Activated CD4-positive, alpha-beta T cell treated with anti-CD3 and anti-CD28 coated beads, Interleukin-2, amount 10 ng/mL, durations not matched to agents 7 days and 5 days (primary cell): ENCODE measurements at regions not wholly inside any gene's neighbourhood (a gene's known extent, or its start where the extent isn't known, plus 50 kb on each side); places are given as distances from the start of the nearest gene placed in this dataset.
"Not testable (repeated sequence)": the region's sequence is repeated elsewhere in the genome, so short reads cannot be mapped to it uniquely, and the experiment has no call there.

Source experiments
- CTCF ChIA-PET: fragments of 350-600 bp; sonication (Branson Sonifier 250); formaldehyde crosslinking; loops from one replicate; lab custom pipeline; 2021; ENCODE audit warnings: antibody characterized with exemption; lab: Charles Lee
- POLR2A ChIA-PET: fragments of 350-600 bp; sonication (Branson Sonifier 250); formaldehyde crosslinking; loops from one replicate; lab custom pipeline; 2021; ENCODE audit warnings: antibody characterized with exemption; lab: Charles Lee
- DNase-seq: peaks from one replicate; pipeline ENCODE4 v3.0.0-alpha.2; 2020
- H3K27ac Mint-ChIP-seq: one replicate; pipeline ENCODE4 v1.8.0; 2021; ENCODE audit warnings: mild to moderate bottlenecking, moderate library complexity, mixed read lengths
- H3K27me3 Mint-ChIP-seq: one replicate; pipeline ENCODE4 v1.8.0; 2021; ENCODE audit warnings: mixed read lengths
- H3K36me3 Mint-ChIP-seq: one replicate; pipeline ENCODE4 v1.8.0; 2021; ENCODE audit warnings: low read depth, mixed read lengths
- H3K4me1 Mint-ChIP-seq: one replicate; pipeline ENCODE4 v1.8.0; 2021; ENCODE audit warnings: mixed read lengths
- H3K4me3 Mint-ChIP-seq: one replicate; pipeline ENCODE4 v1.8.0; 2021; ENCODE audit warnings: mild to moderate bottlenecking, moderate library complexity, mixed read lengths
- H3K9me3 Mint-ChIP-seq: one replicate; pipeline ENCODE4 v1.8.0; 2021; ENCODE audit warnings: mixed read lengths

GRCh38 chr6:74901576-74901975 lies 304.3 kb downstream of the COL12A1 start:
- H3K36me3 Mint-ChIP-seq, result no peaks in the 10 kb centered on the region
- H3K9me3 Mint-ChIP-seq, result peaks cover 7% of the 10 kb centered on the region
- no peak overlapping the region for H3K4me3 Mint-ChIP-seq
- H3K27me3 Mint-ChIP-seq, result no peaks in the 10 kb centered on the region
- POLR2A ChIA-PET, result no interaction called here
- no peak overlapping the region for H3K27ac Mint-ChIP-seq
- no peak for DNase-seq
- H3K4me1 Mint-ChIP-seq, result no peaks in the 10 kb centered on the region
- CTCF ChIA-PET, result no interaction called here

DNA sequence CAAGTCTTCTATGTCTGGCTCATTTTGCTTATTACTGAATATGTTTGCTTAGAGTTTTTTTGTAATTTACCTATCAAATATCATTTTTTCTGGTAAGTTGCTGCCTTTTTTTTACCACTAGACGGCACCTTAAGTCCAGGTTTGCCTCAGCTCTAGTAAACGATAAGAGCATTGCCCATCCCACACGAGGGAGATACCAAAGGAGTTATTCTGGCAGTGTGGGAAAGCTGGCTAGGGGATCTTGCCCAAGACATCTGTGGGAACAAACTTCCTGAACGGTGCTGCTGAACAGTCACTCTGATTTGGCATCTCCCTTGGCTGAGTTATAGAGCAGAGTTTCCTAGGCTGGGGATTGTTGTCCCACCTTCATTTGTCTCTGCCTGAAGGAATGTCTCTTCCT lies 306.4 kb downstream of the COL12A1 start:
- Mint-ChIP-seq H3K4me3 (no peak overlapping the region), H3K27ac (no peak overlapping the region), H3K36me3 (no peaks in the 10 kb centered on the region), H3K9me3 (peaks cover 4% of the 10 kb centered on the region), H3K4me1 (no peaks in the 10 kb centered on the region), H3K27me3 (no peaks in the 10 kb centered on the region)
- ChIA-PET CTCF (no interaction called here), POLR2A (no interaction called here)
- no peak for DNase-seq

DNA sequence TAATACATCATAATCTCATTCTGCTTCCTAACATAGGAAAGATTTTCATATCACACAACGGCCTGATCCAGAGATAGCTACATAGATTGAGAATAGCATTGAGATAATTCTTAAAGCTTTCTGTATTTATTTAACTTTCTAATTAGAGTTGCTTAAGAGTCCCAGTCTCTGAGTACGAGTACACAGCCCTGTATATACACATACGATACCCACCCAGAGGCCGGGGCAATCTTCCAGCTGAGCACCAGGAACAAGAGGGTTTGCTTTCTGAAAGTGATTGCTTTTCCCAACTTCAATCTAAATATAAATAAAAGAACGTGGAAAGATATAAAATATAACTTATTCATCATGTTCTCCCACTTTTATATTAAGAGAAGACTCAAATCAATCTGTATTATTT lies 313.8 kb downstream of the COL12A1 start:
- Mint-ChIP-seq H3K27me3 (no peaks in the 10 kb centered on the region), H3K36me3 (no peaks in the 10 kb centered on the region), H3K9me3 (peaks cover 2% of the 10 kb centered on the region), H3K4me1 (no peaks in the 10 kb centered on the region), H3K4me3 (no peak overlapping the region), H3K27ac (no peak overlapping the region)
- no peak for DNase-seq
- ChIA-PET POLR2A (no interaction called here), CTCF (no interaction called here)

- no peaks in the 10 kb centered on the region for H3K4me1 Mint-ChIP-seq
- peaks cover 2% of the 10 kb centered on the region for H3K9me3 Mint-ChIP-seq
- POLR2A ChIA-PET, result no interaction called here
- no peak overlapping the region for H3K27ac Mint-ChIP-seq
- H3K4me3 Mint-ChIP-seq, result no peak overlapping the region
- H3K36me3 Mint-ChIP-seq, result no peaks in the 10 kb centered on the region
- CTCF ChIA-PET, result no interaction called here
- H3K27me3 Mint-ChIP-seq, result no peaks in the 10 kb centered on the region
- DNase-seq, result no peak
Measured at GRCh38 chr6:74891349-74891831, 314.5 kb downstream of the COL12A1 start.

DNA sequence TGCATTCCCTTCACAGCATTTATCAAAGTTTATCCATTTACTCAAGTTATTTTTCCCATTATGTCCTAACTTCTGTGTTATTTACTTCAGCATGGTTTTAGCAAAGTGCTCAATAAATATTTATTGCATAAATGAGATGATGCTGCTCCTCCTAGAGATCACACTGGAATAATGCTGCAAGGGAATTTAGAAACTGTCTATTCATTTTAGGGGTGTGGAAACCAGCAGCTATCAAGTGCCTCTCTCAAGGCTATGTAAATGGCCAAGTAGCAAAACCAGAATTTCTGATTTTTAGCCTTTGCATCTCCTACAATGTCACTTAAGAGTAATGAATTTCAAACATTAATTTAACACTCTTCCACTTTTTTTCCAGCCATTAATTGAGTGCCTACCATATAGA lies 316.2 kb downstream of the COL12A1 start:
- ChIA-PET POLR2A (no interaction called here), CTCF (no interaction called here)
- DNase-seq, result no peak
- H3K27ac Mint-ChIP-seq, result no peak overlapping the region
- no peaks in the 10 kb centered on the region for H3K27me3 Mint-ChIP-seq
- H3K9me3 Mint-ChIP-seq, result peaks cover 2% of the 10 kb centered on the region
- no peaks in the 10 kb centered on the region for H3K36me3 Mint-ChIP-seq
- H3K4me1 Mint-ChIP-seq, result no peaks in the 10 kb centered on the region
- H3K4me3 Mint-ChIP-seq, result no peak overlapping the region

DNA sequence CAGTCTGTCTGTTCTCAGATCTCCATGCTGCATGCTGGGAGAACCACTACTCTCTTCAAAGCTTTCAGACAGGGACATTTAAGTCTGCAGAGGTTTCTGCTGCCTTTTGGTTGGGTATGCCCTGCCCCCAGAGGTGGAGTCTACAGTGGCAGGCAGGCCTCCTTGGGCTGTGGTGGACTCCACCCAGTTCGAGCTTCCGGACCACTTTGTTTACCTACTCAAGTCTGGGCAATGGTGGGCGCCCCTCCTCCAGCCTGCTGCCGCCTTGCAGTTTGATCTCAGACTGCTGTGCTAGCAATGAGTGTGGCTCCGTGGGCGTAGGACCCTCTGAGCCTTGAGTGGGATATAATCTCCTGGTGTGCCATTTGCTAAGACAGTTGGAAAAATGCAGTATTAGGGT lies 317.1 kb downstream of the COL12A1 start:
- POLR2A ChIA-PET, H3K9me3 Mint-ChIP-seq, H3K27me3 Mint-ChIP-seq, CTCF ChIA-PET, H3K4me3 Mint-ChIP-seq, H3K4me1 Mint-ChIP-seq, H3K36me3 Mint-ChIP-seq, DNase-seq, H3K27ac Mint-ChIP-seq: not testable (repeated sequence)

DNA sequence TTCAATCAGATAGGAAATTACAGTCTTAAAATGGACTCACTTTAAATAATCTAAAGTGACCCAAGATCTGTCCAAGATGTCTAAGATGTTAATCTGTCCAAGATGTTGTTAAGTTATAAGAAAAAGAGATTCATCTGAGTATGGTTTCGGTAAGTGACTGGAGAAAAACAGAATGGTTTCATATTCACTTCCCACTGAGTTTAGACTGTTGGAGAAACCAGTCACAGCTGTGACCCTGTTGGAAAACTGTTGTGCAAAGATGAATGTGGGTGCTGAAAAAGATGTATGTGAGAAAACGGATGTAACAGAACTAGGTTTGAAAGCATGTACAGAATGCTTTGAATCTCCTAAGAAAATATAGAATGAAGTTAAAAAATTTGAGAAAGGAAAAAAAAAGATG lies 325.9 kb downstream of the COL12A1 start:
- Mint-ChIP-seq H3K36me3 (no peaks in the 10 kb centered on the region), H3K4me1 (no peaks in the 10 kb centered on the region), H3K4me3 (no peak overlapping the region), H3K9me3 (no peaks in the 10 kb centered on the region), H3K27ac (no peak overlapping the region), H3K27me3 (no peaks in the 10 kb centered on the region)
- POLR2A ChIA-PET, result no interaction called here
- no peak for DNase-seq
- CTCF ChIA-PET, result no interaction called here

DNA sequence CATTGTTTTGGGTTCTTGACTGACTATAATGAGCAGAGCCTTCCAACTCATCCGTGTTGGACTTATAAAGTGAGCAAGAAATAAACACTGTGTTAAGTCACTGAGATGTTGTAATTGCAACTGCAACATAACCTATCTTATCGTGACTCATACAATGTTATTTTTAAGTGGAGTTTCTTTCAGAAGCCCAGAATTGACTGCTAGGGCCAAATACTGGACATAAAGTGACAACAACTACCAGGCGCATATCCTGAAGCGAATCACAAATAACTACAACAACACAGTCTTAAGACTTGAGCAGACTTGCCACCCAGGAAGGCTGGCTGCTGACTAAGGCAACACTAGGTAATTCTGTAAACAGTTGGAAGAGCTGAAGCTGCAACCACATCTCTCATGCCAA lies 326.6 kb downstream of the COL12A1 start:
- Mint-ChIP-seq H3K4me3 (no peak overlapping the region), H3K36me3 (no peaks in the 10 kb centered on the region), H3K27me3 (no peaks in the 10 kb centered on the region), H3K4me1 (no peaks in the 10 kb centered on the region), H3K9me3 (no peaks in the 10 kb centered on the region), H3K27ac (no peak overlapping the region)
- no peak for DNase-seq
- ChIA-PET POLR2A (no interaction called here), CTCF (no interaction called here)

GRCh38 chr6:74875193-74875592 lies 330.7 kb downstream of the COL12A1 start:
- CTCF ChIA-PET, result no interaction called here
- H3K4me3 Mint-ChIP-seq, result no peak overlapping the region
- no peaks in the 10 kb centered on the region for H3K4me1 Mint-ChIP-seq
- H3K27me3 Mint-ChIP-seq, result no peaks in the 10 kb centered on the region
- no peak for DNase-seq
- POLR2A ChIA-PET, result no interaction called here
- no peaks in the 10 kb centered on the region for H3K36me3 Mint-ChIP-seq
- H3K9me3 Mint-ChIP-seq, result peaks cover 4% of the 10 kb centered on the region
- H3K27ac Mint-ChIP-seq, result no peak overlapping the region

DNA sequence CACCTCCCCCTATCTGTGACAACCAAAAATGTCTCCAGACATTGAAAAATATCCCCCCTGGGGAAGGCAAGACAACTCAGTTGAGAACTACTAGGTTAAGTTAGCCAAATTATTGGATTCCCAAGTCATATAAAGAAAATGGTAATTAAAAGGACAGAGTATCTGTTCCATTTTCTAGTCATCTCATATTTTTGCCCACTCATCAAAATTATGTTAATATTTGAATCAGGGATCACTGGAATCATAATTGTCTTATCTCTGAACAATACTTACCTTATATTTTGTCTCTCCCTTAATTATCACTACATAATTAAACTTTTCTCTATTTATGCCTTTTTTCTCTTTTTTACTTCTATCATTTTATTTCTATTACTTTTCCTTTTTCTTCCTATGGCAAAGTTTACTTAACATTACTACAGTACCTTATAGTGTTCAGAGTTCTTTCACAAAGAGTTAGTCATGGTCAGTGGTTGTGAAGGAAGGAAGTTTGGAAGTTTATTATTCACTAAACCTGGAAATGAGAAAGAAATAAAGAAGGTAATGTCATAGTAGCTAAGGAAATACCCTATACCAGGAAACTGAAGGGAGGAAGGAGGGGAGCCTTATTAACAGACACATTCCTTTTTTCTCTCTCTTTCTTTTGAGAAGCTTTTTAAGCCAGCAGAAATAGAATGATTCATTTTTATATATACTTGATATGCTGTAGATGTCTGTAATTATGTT lies 332.9 kb downstream of the COL12A1 start:
- ChIA-PET CTCF (no interaction called here), POLR2A (no interaction called here)
- no peak overlapping the region for H3K27ac Mint-ChIP-seq
- no peaks in the 10 kb centered on the region for H3K27me3 Mint-ChIP-seq
- no peaks in the 10 kb centered on the region for H3K36me3 Mint-ChIP-seq
- H3K9me3 Mint-ChIP-seq, result peaks cover 4% of the 10 kb centered on the region
- DNase-seq, result no peak
- no peak overlapping the region for H3K4me3 Mint-ChIP-seq
- H3K4me1 Mint-ChIP-seq, result no peaks in the 10 kb centered on the region

DNA sequence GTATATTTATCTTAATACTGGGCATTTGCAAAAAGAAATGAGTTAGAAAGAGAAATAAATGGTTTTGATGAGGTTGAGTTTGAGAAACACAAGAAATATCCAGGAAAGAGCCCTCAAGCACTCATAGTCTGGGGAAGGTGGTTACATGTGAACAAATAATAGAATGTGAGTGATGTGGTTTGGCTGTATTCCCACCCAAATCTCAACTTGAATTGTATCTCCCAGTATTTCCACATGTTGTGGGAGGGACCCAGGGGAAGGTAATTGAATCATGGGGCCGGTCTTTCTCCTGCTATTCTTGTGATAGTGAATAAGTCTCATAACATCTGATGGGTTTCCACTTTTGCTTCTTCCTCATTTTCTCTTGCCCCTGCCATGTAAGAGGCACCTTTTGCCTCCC lies 334.1 kb downstream of the COL12A1 start:
- Mint-ChIP-seq H3K36me3 (no peaks in the 10 kb centered on the region), H3K4me1 (no peaks in the 10 kb centered on the region), H3K4me3 (no peak overlapping the region), H3K27me3 (no peaks in the 10 kb centered on the region), H3K27ac (no peak overlapping the region), H3K9me3 (peaks cover 9% of the 10 kb centered on the region)
- DNase-seq, result no peak
- ChIA-PET POLR2A (no interaction called here), CTCF (no interaction called here)

- Mint-ChIP-seq H3K27me3 (no peaks in the 10 kb centered on the region), H3K4me3 (no peak overlapping the region), H3K9me3 (peaks cover 9% of the 10 kb centered on the region), H3K4me1 (no peaks in the 10 kb centered on the region), H3K36me3 (no peaks in the 10 kb centered on the region), H3K27ac (no peak overlapping the region)
- ChIA-PET POLR2A (no interaction called here), CTCF (no interaction called here)
- DNase-seq, result no peak
Measured at GRCh38 chr6:74870403-74870802, 335.4 kb downstream of the COL12A1 start.

- no peak overlapping the region for H3K4me3 Mint-ChIP-seq
- H3K27ac Mint-ChIP-seq, result no peak overlapping the region
- peaks cover 9% of the 10 kb centered on the region for H3K9me3 Mint-ChIP-seq
- no peaks in the 10 kb centered on the region for H3K27me3 Mint-ChIP-seq
- no peaks in the 10 kb centered on the region for H3K4me1 Mint-ChIP-seq
- POLR2A ChIA-PET, result interaction anchor here (0.5 kb wide), 1 partner anchor 1595 kb away, joined by 3 read pairs; no protein-coding TSS in a partner anchor
- CTCF ChIA-PET, result no interaction called here
- no peak for DNase-seq
- no peaks in the 10 kb centered on the region for H3K36me3 Mint-ChIP-seq
Measured at GRCh38 chr6:74867291-74867690, 338.6 kb downstream of the COL12A1 start.

- no peaks in the 10 kb centered on the region for H3K27me3 Mint-ChIP-seq
- no peak overlapping the region for H3K4me3 Mint-ChIP-seq
- H3K36me3 Mint-ChIP-seq, result no peaks in the 10 kb centered on the region
- no peaks in the 10 kb centered on the region for H3K4me1 Mint-ChIP-seq
- no peak overlapping the region for H3K27ac Mint-ChIP-seq
- POLR2A ChIA-PET, result no interaction called here
- CTCF ChIA-PET, result no interaction called here
- H3K9me3 Mint-ChIP-seq, result peaks cover 4% of the 10 kb centered on the region
- DNase-seq, result no peak
Measured at GRCh38 chr6:74863968-74864367, 341.9 kb downstream of the COL12A1 start.
